Eye (tissue), 1 donor: ENCODE measurements at regions not wholly inside any gene's neighbourhood (a gene's known extent, or its start where the extent isn't known, plus 50 kb on each side); places are given as distances from the start of the nearest gene placed in this dataset.
"Not testable (repeated sequence)": the region's sequence is repeated elsewhere in the genome, so short reads cannot be mapped to it uniquely, and the experiment has no call there.

Source experiments
- DNase-seq: peaks from one replicate; pipeline ENCODE4 v3.0.0-alpha.2; 2015

DNA sequence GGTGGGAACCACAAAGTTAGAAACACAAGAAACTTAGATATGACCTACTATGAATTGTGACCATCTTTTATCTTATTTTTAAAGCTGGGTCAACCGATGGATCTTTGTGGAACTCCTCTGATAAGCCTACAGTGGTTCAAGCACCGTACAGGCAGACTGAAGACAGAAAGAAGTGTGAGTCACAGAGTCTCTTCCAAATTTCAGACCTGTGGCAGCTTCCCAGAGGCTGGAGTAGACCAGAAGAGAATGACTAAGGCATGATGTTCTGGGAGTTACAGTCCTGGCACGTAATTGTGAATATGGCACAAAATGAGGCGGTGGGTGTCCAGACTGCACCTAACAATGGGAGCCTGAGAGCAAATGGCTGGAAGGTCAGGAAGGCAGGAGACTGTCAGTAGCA is 70.0 kb downstream of the LMO4 start:
- DNase-seq = no peak

- DNase-seq = no peak
Observed at GRCh38 chr1:87399264-87399663, 70.6 kb downstream of the LMO4 start.

DNA sequence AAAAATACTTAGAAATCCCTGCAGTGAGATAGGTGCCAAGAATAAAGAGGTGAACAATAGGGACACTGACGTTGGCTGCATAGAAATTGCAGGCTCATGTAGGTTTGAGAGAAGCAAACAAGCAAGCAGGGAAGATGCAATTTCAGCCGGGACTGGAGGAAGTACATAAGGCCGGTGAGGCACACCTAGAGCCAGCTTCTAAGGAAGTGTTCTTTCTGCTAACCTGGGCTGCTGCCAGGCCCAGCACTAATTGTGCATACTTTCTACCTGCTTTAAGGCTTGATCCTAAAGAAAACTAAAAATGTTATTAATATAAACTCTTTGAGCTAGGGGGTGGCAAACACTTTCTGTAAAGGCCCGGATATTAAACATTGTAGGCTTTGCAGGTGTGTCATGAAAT is 71.0 kb downstream of the LMO4 start:
- DNase-seq = no peak

DNA sequence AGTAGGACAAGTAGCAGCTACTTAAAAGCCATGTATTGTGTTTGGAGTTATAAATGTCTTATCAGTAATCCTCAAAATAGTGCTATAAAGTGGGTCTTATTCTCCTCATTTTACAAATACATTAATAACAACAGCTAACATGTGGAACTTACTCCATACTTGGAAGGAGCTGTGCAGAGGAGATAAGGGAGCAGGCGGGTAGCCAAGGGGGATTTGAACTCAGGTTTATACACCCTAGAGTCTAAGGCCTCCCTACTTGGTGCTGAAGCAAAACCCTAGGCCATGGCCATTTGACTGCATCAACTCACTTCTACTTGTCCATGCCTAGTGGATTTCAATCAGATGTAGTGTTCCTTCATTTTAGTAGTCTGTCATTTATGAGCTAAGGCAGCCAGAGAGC is 72.1 kb downstream of the LMO4 start:
- DNase-seq = no peak

GRCh38 chr1:87402241-87403002 is 73.7 kb downstream of the LMO4 start:
- DNase-seq = peak; percentile 60

GRCh38 chr1:87403061-87403820 is 74.6 kb downstream of the LMO4 start:
- no peak for DNase-seq

DNA sequence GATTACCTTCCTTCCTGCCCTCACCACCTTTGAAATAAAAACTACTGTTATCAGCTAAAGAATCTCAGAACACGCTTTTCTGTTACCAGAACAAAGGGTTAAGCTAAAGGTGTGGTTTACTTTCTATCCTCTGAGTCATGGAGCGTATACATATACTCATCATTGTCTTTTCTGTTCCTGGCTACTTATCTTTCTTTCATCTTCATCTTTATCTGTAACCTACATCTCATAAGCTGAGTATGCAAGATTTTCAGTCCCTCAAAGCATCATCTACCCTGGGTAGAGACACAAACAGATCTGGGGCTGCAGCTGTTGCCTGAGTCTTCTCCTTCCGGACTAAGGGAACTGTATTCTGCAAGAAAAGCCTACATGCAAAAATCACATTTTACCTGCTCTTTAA is 75.6 kb downstream of the LMO4 start:
- DNase-seq = no peak

DNA sequence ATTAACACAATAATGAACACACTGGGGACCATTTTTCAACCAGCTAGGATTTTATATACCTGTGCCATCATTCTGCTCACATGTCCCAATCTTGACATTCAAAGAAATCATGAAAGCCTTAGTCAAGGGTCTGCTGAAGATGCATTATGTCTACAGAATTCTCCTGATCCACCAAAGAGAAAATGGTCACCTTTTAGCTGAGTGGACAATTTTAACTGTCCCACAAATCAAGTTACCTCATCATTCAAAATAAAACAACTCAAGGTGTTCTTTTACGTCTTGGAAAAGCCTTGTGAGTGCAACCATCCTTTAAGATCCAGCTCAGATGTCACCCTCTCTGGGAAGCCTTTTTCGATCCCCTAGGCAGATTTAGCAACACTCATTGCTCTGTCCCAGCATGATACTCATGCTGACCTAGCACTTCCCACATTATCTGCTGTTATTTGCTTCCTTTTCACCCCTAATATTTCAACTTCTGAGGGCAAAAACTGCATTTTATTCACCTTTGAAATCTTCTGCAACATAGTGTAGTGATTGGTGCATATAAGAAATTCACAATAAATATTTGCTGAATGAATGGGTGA is 80.1 kb downstream of the LMO4 start:
- no peak for DNase-seq

DNA sequence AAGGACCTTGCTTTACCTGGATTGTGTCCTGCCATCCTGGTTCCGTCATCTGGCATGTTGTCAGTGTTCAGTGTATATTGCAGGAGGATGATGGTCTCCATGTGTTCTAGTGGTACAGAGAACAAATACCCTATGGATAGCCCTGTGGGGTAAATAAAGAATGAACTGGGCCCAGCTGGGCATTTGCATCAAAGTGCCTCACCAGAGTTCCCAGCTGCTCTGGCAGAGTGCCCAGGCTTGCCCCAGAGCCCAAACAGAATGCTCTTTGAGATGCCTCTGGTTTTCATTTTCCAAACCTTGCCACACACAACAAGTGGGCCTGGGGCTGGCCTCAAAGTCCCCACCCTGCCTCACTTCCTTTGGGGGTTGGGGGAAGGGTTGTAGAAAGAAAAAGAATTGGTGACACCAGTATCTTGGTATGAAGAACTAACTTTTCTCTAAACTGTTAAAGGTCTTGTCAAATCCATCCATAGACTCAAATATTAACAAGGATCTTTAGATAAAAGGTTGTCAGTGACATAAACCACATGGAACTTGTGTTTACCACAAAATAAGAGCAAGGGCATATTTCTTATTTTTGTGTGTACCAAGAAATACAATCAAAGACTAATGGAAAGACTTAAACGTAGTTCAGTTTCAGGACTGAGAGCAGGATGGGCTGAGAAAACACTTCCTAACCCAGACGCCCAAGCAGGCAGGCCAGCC is 82.2 kb downstream of the LMO4 start:
- no peak for DNase-seq

- DNase-seq = not testable (repeated sequence)
Observed at GRCh38 chr1:87413846-87414245, 85.2 kb downstream of the LMO4 start.

GRCh38 chr1:87418048-87418447 is 89.4 kb downstream of the LMO4 start:
- no peak for DNase-seq

GRCh38 chr1:87421809-87422208 is 93.1 kb downstream of the LMO4 start:
- no peak for DNase-seq

DNA sequence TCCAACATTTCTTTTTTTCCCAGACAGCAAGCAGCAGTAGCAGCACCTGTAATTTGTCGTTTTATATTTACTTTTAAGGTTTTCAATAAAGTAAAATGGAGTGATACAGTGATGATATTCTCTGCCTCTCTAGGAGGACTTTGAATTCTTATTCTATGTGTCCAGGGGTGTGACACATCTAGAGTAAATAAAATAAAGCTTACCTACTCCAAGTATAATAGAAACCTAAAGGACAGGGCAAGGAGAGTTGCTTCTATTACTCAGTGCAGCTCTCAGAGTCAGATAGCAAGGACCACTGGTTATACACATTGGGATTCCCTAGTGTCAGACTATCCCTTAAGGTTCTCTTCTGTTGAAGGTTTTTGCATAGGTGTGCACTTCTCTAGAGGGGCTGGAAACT is 95.9 kb downstream of the LMO4 start:
- DNase-seq = no peak

- DNase-seq = peak; percentile 68
Observed at GRCh38 chr1:87426463-87427249, 98.0 kb downstream of the LMO4 start.

GRCh38 chr1:87428367-87428766 is 99.7 kb downstream of the LMO4 start:
- DNase-seq = no peak

DNA sequence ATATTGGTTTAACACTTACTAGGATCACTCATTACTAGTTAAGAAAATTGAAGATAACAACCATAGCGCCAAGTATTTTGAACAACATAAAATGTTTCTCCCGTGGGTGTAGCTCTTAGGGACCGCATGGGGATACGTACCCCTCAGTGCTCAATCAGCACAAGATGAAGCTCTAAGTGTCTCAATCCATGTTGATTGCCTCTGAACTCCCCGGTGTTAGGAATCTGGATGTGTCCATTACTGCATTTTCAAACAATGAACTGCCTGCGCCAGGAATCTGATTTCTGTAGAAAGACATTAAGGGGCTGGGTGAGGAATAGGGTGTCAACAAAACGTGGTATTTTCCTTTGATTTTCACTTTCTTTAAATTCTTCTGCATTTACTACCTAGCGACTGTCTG is 100.2 kb downstream of the LMO4 start:
- peak; percentile 42 for DNase-seq

GRCh38 chr1:87432685-87433084 is 104.0 kb downstream of the LMO4 start:
- no peak for DNase-seq

- DNase-seq = not testable (repeated sequence)
Observed at GRCh38 chr1:87433101-87433500, 104.4 kb downstream of the LMO4 start.

GRCh38 chr1:87435484-87435883 is 106.8 kb downstream of the LMO4 start:
- no peak for DNase-seq

GRCh38 chr1:87436115-87436514 is 107.4 kb downstream of the LMO4 start:
- not testable (repeated sequence) for DNase-seq

DNA sequence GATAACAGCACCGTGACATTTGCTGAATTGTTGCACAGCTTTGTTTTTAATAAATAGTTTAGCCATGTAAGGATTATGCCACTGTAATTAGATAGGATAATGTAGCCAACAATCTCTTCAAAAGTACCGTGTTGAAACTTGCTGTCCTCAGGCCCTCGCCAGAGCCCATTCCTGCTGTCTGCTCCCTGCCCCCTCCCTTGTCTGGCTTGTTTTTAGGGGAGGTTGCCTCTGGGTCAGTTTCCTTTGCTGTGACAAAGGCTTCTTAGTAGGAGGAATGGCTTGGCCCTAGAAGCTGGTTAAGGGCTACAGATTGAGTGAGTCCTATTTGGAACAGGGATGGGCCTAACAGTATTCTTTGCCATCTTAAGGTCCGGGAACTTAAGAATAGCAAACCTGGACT is 107.9 kb downstream of the LMO4 start:
- no peak for DNase-seq

- no peak for DNase-seq
Observed at GRCh38 chr1:87437663-87438295, 109.1 kb downstream of the LMO4 start.
